ENCODE measurements at regions not wholly inside any gene's neighbourhood (a gene's known extent, or its start where the extent isn't known, plus 50 kb on each side); places are given as distances from the start of the nearest gene placed in this dataset.

DNA sequence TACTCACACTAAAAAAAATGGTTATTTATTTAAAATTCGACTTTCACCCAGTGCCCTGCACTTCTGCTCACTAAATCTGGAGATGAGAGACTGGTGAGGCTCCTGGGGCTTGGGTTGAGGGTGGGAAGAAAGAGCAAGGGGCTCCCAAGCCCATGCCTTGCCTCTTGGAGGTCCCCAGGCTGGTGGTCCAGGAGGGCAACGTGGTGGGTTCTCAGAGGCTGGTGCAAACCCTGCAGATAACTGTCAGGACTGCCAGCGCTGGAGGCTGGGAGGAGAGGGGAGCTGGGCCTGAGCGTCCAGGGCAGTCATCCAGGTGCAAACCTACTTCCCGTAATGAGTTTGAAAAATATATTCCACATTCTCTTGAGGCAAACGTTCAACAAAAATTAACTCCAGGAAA, 528.3 kb downstream of the GLRX3 start:
- Histone ChIP-seq H3K27ac (ENCODE audit: low read length) (no peak overlapping the region), H3K27me3 (ENCODE audit: control insufficient read depth, insufficient read depth, low read length) (no peaks in the 10 kb centered on the region), H3K9me3 (ENCODE audit: control insufficient read depth, low read depth, low read length) (no peaks in the 10 kb centered on the region), H3K4me1 (ENCODE audit: control insufficient read depth, insufficient read depth, low read length) (no peaks in the 10 kb centered on the region), H3K4me3 (ENCODE audit: low read length) (no peak overlapping the region), H3K36me3 (ENCODE audit: control insufficient read depth, insufficient read depth, low read length) (no peaks in the 10 kb centered on the region)
- DNase-seq = no peak
- no CpG with 5 or more reads among the region's 6 CpGs for WGBS (ENCODE audit: insufficient coverage, low lambda C conversion rate)

DNA sequence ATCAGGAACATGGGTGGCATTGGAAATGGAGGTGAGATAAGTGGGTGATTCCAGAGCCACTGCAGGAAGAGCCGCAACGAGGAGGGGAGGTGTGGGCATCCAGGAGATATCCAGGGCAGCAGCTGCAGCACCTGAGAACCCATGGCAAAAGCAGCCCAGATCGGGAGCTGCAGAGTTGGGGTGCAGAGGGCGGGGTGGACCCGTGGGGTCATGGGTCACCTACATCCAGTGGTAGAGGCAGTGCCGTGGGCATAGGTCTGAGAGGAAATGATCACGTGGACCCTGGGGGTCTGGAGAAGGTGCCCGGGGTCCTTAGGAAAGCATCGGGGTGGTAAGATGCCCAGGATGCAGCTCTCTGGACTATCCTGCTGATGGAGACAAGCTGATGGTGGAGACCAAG, 530.0 kb downstream of the GLRX3 start:
- H3K9me3 ChIP-seq (ENCODE audit: control insufficient read depth, low read depth, low read length) = no peaks in the 10 kb centered on the region
- H3K4me1 ChIP-seq (ENCODE audit: control insufficient read depth, insufficient read depth, low read length) = no peaks in the 10 kb centered on the region
- no peak for DNase-seq
- no peak overlapping the region for H3K4me3 ChIP-seq (ENCODE audit: low read length)
- H3K36me3 ChIP-seq (ENCODE audit: control insufficient read depth, insufficient read depth, low read length) = no peaks in the 10 kb centered on the region
- H3K27ac ChIP-seq (ENCODE audit: low read length) = no peak overlapping the region
- no peaks in the 10 kb centered on the region for H3K27me3 ChIP-seq (ENCODE audit: control insufficient read depth, insufficient read depth, low read length)
- WGBS (ENCODE audit: insufficient coverage, low lambda C conversion rate) = no CpG with 5 or more reads among the region's 9 CpGs

DNA sequence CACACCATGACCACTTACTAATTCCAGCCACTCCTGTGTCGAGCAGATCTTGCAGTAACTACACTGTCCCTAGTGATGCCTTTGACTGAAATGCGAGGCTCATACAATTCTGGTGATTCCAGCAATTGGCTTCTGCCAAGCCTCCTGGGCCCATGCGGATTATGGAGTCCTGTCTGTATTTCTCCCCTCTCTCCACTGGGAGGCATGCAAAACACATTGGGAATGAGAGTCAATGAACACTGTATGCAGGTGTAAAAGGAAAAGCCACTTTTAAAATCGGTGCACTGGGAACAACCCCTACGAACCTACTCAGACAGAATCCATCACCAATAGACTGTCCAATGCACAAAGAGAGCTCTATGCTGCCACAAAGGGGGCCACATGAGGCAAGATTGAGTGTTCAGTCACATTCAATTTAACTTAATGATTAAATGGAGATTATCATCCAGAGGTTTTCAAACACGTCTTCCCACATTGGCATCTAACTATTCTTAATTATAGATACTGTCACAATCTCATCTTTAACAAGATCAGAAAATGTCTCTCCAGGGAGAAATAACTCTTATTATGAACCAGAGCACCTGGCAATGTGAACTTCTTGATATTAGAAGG, 550.6 kb downstream of the GLRX3 start:
- Histone ChIP-seq H3K36me3 (ENCODE audit: control insufficient read depth, insufficient read depth, low read length) (no peaks in the 10 kb centered on the region), H3K4me3 (ENCODE audit: low read length) (no peak overlapping the region), H3K9me3 (ENCODE audit: control insufficient read depth, low read depth, low read length) (no peaks in the 10 kb centered on the region), H3K27me3 (ENCODE audit: control insufficient read depth, insufficient read depth, low read length) (no peaks in the 10 kb centered on the region), H3K4me1 (ENCODE audit: control insufficient read depth, insufficient read depth, low read length) (no peaks in the 10 kb centered on the region), H3K27ac (ENCODE audit: low read length) (no peak overlapping the region)
- WGBS (ENCODE audit: insufficient coverage, low lambda C conversion rate) = no CpG with 5 or more reads among the region's 6 CpGs
- DNase-seq = peak in 1 of 2 donors; percentile 14

DNA sequence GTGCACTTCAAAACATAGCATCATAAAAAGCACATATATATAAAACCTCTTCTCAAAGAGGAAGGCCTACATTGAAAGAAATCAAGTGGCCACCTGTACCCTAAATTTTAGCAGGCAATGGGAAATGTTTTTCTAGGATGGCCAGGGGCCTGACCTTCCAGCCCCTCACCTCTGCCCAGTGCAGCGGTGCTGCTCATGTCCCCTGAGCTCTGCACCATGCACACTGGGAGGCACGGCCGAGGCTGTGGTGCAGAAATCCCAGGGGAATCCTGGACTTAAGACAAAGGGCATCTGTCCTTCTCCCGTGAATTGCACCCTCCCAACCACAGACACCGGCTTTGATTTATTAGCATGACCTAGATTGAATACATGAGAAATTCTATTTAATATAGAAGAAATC, 551.4 kb downstream of the GLRX3 start:
- Histone ChIP-seq H3K9me3 (ENCODE audit: control insufficient read depth, low read depth, low read length) (no peaks in the 10 kb centered on the region), H3K4me3 (ENCODE audit: low read length) (no peak overlapping the region), H3K4me1 (ENCODE audit: control insufficient read depth, insufficient read depth, low read length) (no peaks in the 10 kb centered on the region), H3K36me3 (ENCODE audit: control insufficient read depth, insufficient read depth, low read length) (no peaks in the 10 kb centered on the region), H3K27ac (ENCODE audit: low read length) (no peak overlapping the region), H3K27me3 (ENCODE audit: control insufficient read depth, insufficient read depth, low read length) (no peaks in the 10 kb centered on the region)
- no CpG with 5 or more reads among the region's 5 CpGs for WGBS (ENCODE audit: insufficient coverage, low lambda C conversion rate)
- no peak for DNase-seq

DNA sequence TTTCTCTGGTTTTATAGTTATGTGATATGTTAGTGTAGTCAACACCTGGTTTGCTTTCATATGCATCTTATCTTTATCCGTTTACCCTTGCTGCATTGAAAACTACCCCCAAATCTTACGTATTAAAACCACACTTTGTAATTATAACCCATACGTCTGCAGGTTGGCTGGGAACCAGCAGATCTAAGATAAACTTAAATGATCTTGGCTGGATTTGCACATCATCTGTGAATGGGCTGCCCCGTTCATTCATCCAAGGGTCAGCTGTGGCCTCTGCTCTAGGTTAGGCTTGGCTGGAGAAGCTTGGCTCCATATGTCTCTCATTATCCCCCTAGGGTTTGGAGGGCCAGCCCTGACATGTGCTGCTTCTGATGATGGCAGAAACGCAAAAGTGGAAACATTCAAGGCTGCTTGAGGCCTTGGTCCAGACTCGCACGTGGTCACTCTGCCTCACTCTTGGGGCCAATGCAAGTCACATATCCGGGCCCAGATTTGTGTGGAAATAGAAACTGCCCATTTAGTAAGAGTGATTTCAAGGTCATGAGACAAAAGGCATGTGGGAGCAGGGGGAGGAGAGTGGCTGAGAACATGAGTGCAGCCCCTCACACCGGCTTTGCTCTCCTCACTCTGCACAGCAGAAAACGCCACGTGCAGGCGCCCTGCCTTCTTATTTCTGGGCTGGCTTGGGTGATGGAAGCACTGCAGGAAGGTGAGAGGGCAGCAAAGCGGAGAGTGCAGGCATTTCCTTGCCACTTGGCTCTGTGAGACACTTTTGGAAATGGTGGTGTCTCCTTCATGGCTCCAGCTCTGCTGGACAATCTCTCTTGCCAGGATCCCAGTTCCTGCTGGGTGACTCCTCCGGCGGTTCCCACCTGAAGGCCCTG, 553.8 kb downstream of the GLRX3 start:
- Histone ChIP-seq H3K9me3 (ENCODE audit: control insufficient read depth, low read depth, low read length) (no peaks in the 10 kb centered on the region), H3K4me1 (ENCODE audit: control insufficient read depth, insufficient read depth, low read length) (no peaks in the 10 kb centered on the region), H3K27ac (ENCODE audit: low read length) (no peak overlapping the region), H3K36me3 (ENCODE audit: control insufficient read depth, insufficient read depth, low read length) (no peaks in the 10 kb centered on the region), H3K4me3 (ENCODE audit: low read length) (no peak overlapping the region), H3K27me3 (ENCODE audit: control insufficient read depth, insufficient read depth, low read length) (no peaks in the 10 kb centered on the region)
- WGBS (ENCODE audit: insufficient coverage, low lambda C conversion rate) = 100% methylated on average over 2 of the region's 15 CpGs
- no peak for DNase-seq

DNA sequence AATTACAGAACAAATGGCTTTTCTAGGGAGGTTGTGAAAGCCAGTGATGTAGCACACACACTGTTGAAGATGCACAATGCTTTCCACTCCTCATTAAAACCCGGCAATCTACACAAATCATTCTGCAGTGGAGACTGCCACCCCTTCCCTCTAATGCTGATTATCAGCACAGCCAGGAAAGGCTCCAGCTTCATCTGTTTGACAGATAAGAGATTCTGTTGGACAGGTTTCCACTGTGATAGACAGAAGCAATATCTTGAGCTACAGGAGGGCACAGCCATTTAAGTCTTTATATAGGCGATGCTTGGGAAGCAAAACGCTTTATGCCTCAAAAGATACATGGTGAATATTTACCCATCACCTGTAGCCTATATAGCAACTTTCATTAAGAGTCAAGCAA, 555.6 kb downstream of the GLRX3 start:
- H3K4me1 ChIP-seq (ENCODE audit: control insufficient read depth, insufficient read depth, low read length) = no peaks in the 10 kb centered on the region
- no peak for DNase-seq
- no peaks in the 10 kb centered on the region for H3K36me3 ChIP-seq (ENCODE audit: control insufficient read depth, insufficient read depth, low read length)
- no peak overlapping the region for H3K27ac ChIP-seq (ENCODE audit: low read length)
- H3K9me3 ChIP-seq (ENCODE audit: control insufficient read depth, low read depth, low read length) = no peaks in the 10 kb centered on the region
- no peak overlapping the region for H3K4me3 ChIP-seq (ENCODE audit: low read length)
- H3K27me3 ChIP-seq (ENCODE audit: control insufficient read depth, insufficient read depth, low read length) = no peaks in the 10 kb centered on the region
- WGBS (ENCODE audit: insufficient coverage, low lambda C conversion rate) = no CpG with 5 or more reads among the region's 3 CpGs

DNA sequence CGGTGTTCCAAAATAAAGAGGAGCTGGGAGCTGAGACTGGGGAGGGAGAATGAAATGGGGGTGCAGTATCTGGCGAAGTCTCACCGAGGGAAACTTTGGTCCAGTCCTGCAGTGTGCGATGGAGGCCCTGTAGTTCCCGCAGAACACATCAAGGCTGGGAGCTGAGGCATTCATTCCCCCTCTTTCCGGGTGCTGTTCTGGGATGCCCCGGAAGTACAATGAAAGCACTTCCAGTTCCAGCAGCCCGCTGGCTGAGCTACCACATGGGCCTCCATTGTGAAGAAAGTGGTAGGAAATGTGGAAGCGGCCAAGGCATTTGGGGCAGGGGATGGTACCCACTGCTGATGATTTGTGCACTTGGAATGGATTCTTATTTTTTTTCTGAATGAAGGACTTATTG, 560.7 kb downstream of the GLRX3 start:
- H3K36me3 ChIP-seq (ENCODE audit: control insufficient read depth, insufficient read depth, low read length) = no peaks in the 10 kb centered on the region
- DNase-seq = no peak
- H3K4me1 ChIP-seq (ENCODE audit: control insufficient read depth, insufficient read depth, low read length) = no peaks in the 10 kb centered on the region
- no CpG with 5 or more reads among the region's 9 CpGs for WGBS (ENCODE audit: insufficient coverage, low lambda C conversion rate)
- H3K27ac ChIP-seq (ENCODE audit: low read length) = no peak overlapping the region
- no peak overlapping the region for H3K4me3 ChIP-seq (ENCODE audit: low read length)
- no peaks in the 10 kb centered on the region for H3K27me3 ChIP-seq (ENCODE audit: control insufficient read depth, insufficient read depth, low read length)
- no peaks in the 10 kb centered on the region for H3K9me3 ChIP-seq (ENCODE audit: control insufficient read depth, low read depth, low read length)

DNA sequence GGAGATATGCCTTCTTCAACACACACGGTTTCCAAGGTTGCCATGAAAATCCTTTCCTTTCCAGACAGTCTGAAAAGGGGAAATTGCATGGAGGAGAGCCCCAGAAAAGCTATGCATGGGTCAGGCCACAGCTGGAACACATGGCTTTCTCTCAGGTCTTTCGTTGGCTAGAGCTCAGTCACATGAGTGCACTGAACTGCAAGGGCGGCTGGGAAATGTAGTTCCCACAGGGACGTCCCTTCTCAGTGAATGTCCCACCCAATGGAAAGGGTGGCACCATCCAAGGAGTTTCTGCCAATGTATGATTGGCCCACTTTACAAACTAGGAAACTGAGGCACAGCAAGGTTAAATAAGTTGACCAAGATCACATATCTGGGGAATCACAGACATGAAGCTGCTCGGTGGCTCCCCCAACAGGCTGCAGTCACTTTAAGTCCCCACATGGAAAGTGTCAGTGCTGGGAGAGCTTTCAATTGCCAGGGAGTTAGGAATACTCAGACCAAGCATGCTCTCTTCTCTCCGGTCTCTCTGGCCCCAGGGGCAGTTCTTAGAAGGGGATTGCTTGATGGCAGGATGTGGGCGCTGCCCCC, 571.3 kb downstream of the GLRX3 start:
- H3K27me3 ChIP-seq (ENCODE audit: control insufficient read depth, insufficient read depth, low read length) = peaks cover 3% of the 10 kb centered on the region
- WGBS (ENCODE audit: insufficient coverage, low lambda C conversion rate) = no CpG with 5 or more reads among the region's 7 CpGs
- H3K27ac ChIP-seq (ENCODE audit: low read length) = no peak overlapping the region
- H3K36me3 ChIP-seq (ENCODE audit: control insufficient read depth, insufficient read depth, low read length) = no peaks in the 10 kb centered on the region
- DNase-seq = no peak
- H3K4me3 ChIP-seq (ENCODE audit: low read length) = no peak overlapping the region
- H3K9me3 ChIP-seq (ENCODE audit: control insufficient read depth, low read depth, low read length) = no peaks in the 10 kb centered on the region
- H3K4me1 ChIP-seq (ENCODE audit: control insufficient read depth, insufficient read depth, low read length) = no peaks in the 10 kb centered on the region

DNA sequence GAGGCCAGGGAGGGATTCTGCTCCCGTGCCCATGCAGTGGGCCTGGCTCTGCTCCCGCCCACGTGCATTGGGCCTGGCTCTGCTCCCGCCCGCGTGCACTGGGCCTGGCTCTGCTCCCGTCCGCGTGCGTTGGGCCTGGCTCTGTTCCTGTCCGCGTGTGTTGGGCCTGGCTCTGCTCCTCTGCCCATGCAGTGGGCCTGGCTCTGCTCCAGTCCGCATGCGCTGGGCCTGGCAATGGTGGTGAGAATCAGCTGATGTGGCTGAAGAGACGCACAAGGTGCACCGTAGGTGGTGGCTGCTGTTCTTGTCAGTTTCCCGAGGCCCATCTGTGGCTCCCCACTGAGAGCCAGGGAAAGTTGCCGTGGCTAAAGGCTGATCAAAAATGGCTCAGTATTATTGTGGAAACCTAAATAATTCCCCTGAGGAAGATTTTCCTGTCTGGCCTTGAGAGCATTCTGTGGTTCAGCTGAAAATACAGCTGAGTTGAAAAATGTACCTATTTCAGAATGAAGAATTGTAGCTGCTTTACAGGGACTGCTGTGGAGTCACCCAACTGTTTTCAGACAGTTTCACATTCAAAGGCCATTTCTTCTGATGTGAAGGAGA, 572.4 kb downstream of the GLRX3 start:
- no peak overlapping the region for H3K27ac ChIP-seq (ENCODE audit: low read length)
- no peak overlapping the region for H3K4me3 ChIP-seq (ENCODE audit: low read length)
- H3K36me3 ChIP-seq (ENCODE audit: control insufficient read depth, insufficient read depth, low read length) = no peaks in the 10 kb centered on the region
- no peaks in the 10 kb centered on the region for H3K9me3 ChIP-seq (ENCODE audit: control insufficient read depth, low read depth, low read length)
- peaks cover 2% of the 10 kb centered on the region for H3K27me3 ChIP-seq (ENCODE audit: control insufficient read depth, insufficient read depth, low read length)
- no peak for DNase-seq
- no CpG with 5 or more reads among the region's 18 CpGs for WGBS (ENCODE audit: insufficient coverage, low lambda C conversion rate)
- no peaks in the 10 kb centered on the region for H3K4me1 ChIP-seq (ENCODE audit: control insufficient read depth, insufficient read depth, low read length)

DNA sequence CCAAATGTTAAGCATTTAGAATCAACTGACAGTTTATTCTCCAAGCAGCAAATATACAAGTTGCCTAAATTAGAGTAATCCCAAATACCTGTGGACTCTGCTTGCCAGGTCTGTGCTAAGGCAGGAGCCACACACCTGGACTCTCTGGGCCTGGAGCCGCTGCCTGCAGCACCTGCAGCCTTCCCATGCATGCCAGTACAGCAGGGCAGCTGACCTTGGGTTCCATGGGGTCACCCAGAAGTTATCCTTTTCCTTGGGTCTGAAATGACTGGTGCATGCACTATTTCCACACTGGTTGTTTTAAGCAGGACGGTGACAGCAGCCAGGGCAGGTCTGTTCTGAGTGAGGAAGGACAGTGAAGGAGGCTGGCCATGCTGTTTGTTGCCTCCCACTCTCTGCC, 573.2 kb downstream of the GLRX3 start:
- Histone ChIP-seq H3K27ac (ENCODE audit: low read length) (no peak overlapping the region), H3K9me3 (ENCODE audit: control insufficient read depth, low read depth, low read length) (no peaks in the 10 kb centered on the region), H3K4me1 (ENCODE audit: control insufficient read depth, insufficient read depth, low read length) (no peaks in the 10 kb centered on the region), H3K27me3 (ENCODE audit: control insufficient read depth, insufficient read depth, low read length) (peaks cover 2% of the 10 kb centered on the region), H3K36me3 (ENCODE audit: control insufficient read depth, insufficient read depth, low read length) (no peaks in the 10 kb centered on the region), H3K4me3 (ENCODE audit: low read length) (no peak overlapping the region)
- WGBS (ENCODE audit: insufficient coverage, low lambda C conversion rate) = no CpG with 5 or more reads among the region's 2 CpGs
- DNase-seq = no peak
